NCI-H226 (cell line): ENCODE measurements at regions not wholly inside any gene's neighbourhood (a gene's known extent, or its start where the extent isn't known, plus 50 kb on each side); places are given as distances from the start of the nearest gene placed in this dataset.
"Not testable (repeated sequence)": the region's sequence is repeated elsewhere in the genome, so short reads cannot be mapped to it uniquely, and the experiment has no call there.

Source experiments
- DNase-seq: peaks from one replicate; pipeline ENCODE4 v3.0.0-alpha.2; 2015

DNA sequence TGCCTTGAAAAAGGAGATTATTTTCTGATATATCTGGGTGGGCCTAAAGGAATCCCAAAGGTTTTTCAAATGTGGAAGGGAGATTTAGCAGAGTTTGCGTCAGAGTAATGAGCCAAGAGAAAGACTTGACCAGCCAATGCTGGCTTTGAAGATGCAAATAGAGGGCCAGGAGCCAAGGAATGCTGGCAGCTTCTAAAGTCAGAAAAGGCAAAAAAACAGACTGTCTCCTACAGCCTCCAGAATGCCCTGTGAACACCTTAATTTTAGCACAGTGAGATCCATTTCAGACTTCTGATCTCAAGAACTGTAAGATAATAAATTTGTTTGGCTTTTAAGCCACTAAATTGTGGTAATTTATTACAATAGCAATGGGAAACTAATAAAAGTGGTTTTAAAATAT lies 122.6 kb upstream of the FREM1 start:
- no peak for DNase-seq

- no peak for DNase-seq
Measured at GRCh38 chr9:15021146-15021545, 110.9 kb upstream of the FREM1 start.

DNA sequence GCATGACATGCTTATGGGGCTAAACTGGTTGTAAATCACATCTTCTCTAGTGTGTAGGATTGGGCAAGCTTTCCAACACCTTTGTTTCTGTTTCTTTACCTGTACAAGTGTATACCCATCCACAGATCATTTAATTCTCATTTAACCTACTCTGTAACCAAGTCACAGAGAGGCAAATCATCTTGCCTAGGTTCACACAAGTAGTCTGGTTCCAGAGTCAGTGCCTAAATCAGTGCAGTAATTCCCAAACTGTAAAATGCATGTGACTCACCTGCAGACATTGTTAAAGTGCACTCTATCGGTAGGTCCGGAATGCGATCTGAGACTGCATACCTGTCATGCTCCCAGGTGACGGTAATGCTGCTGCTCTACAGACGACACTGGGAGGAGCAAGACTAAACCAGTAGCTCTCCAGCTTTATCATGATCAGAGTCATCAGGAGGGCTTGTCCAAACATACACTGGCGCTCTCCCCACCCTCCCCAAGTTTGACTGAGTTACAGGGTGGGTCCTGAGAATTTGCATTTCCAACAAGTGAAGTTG lies 107.9 kb upstream of the FREM1 start:
- DNase-seq: no peak

- DNase-seq: no peak
Measured at GRCh38 chr9:15010581-15010980, 100.4 kb upstream of the FREM1 start.

DNA sequence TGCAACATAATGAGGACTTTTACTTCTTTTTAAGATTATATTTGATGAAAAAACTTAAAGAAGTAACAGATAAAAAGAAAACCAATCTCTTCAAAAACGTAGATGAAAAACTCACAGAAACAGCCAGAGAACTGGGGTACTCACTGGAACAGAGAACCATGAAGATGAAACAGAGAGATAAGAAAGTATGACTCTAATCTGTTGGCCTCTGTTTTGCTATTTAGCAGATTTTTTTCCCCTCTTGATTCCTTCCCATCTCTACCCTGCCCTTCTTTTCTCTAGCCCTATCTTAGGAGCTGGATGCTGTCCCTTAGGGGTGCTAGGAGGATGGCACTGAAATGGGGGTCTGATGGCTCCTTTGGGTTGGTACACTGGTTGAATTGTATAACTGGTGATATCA lies 97.5 kb upstream of the FREM1 start:
- no peak for DNase-seq

GRCh38 chr9:14994738-14995137 lies 84.5 kb upstream of the FREM1 start:
- no peak for DNase-seq

DNA sequence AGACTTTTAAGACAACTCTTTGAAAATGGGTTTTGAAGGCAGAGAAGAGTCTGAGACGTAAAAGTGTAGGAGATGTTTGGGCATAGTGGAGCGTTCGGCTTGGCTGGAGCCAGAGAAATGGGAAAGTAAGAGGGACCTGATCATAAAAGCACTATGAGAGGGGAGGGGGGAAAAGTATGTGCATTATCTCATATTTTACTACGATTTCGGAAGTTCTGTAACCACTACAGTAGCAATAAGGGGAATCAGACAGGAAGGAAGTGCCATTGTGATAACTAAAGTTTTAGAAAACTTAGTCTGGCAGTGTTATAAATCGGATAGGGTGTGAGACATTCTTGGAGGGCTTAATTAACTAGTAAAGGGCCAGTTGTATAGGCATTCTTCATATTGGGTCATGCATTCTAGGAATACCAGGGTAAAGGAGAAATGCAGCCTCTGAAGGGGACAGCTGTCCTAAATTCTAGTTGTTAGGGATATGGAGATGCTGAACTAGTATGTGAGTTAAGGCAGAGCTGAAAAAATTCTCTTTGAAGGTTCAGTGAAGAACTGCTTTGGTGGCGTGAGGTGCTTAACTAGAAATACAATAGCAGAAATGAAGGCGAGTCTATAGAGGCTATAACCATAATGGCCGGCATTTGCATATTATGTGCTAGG lies 83.8 kb upstream of the FREM1 start:
- DNase-seq: no peak

- DNase-seq: peak; percentile 12
Measured at GRCh38 chr9:14993061-14993800, 83.0 kb upstream of the FREM1 start.

DNA sequence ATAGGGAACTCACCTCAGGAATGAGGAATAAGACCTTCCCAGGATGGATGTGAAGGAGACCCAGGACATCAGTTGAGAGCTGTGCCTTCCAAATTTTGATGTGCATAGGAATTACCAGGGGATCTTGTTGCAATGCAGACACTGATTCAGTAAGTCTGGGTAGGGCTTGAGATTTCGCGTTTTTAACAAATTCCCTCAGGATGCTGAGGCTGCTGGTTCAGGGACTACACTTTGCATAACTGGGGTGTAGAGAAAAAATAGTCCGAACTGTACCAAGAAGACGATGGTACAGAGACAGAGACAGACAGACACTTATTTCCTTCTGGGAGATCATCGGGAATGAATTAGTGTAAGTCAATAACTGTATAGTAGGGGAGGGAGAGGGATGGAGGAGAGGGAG lies 82.3 kb upstream of the FREM1 start:
- no peak for DNase-seq

DNA sequence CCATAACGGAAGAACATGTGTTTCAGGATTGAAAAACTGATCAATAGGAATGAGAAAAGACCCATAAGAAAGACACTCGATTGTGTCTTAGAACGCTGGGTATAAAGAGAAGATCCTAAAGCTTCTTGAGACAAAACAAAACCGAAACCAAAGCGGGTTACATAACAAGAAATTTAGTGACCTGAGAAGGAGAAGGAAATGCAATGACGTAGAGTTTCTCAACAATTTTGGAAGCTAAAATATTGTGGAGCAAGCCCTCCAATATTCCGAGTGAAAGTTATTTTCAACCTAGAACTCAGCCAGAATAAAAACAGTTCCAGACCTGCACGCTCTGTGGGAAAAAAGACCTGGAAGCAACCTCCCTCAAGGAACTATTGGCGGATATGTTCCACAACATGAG lies 81.9 kb upstream of the FREM1 start:
- no peak for DNase-seq

DNA sequence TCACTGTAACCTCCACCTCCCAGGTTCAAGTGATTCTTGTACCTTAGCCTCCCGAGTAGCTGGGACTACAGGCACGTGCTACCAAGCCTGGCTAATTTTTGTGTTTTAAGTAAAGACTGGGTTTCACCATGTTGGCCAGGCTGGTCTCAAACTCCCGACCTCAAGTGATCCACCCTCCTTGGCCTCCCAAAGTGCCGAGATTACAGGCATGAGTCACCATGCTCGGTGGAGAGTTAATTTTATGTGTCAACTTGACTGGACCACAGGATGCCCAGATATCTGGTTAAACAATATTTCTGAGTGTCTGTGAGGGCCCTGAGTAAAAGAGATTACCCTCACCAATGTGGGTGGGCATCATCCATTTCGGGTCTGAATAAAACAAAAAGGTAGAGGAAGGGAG lies 80.4 kb upstream of the FREM1 start:
- not testable (repeated sequence) for DNase-seq

DNA sequence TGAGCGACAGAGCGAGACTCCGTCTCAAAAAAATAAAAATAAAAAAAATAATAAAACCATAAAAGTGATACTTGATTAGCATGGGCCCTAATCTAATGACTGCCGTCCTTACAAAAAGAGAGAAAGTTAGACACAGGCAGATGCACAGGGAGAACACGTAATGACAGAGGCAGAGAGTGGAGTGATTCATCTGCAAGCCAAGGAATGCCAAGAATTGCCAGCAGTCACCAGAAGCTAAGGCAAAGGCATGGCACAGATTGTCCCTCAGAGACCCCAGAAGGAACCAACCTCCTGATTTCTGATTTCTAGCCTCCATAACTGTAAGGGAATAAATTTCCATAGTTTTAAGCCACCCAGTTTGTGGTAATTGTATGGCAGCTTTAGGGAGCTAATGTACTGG lies 79.6 kb upstream of the FREM1 start:
- no peak for DNase-seq

GRCh38 chr9:14989336-14989735 lies 79.1 kb upstream of the FREM1 start:
- DNase-seq: not testable (repeated sequence)

- DNase-seq: no peak
Measured at GRCh38 chr9:14987858-14988257, 77.6 kb upstream of the FREM1 start.

GRCh38 chr9:14985419-14985818 lies 75.2 kb upstream of the FREM1 start:
- DNase-seq: no peak

- DNase-seq: no peak
Measured at GRCh38 chr9:14983599-14983998, 73.4 kb upstream of the FREM1 start.

DNA sequence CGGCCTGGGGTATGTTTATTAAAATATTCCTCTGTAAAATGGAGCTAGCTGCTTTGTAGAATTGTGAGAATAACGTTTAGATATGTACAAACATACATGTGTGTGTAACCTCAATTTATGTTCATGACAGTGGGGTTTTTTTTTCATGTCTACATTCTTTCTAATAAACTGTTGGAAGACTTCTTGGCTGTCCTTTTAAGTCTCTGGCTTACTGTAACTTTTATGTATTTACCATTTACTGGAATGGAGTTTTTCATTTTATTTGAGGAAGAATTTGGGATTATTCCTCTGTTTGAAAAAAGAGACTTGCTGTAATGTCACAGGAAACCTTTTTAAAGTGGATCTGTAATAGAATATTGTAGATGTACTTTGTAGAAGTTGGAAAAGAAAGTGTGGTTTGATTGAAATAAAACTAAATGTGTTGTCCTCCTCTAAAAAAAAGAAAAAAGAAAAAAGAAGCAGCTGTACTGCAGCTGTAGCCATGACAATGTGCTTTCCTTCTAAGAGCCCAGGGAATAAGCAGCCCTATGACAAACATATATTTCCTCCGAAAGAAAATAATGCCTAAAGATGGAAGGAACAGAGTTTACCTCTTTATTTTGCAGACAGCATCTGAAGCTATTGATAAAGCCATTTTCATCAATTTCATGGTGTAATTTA lies 71.2 kb upstream of the FREM1 start:
- DNase-seq: no peak

DNA sequence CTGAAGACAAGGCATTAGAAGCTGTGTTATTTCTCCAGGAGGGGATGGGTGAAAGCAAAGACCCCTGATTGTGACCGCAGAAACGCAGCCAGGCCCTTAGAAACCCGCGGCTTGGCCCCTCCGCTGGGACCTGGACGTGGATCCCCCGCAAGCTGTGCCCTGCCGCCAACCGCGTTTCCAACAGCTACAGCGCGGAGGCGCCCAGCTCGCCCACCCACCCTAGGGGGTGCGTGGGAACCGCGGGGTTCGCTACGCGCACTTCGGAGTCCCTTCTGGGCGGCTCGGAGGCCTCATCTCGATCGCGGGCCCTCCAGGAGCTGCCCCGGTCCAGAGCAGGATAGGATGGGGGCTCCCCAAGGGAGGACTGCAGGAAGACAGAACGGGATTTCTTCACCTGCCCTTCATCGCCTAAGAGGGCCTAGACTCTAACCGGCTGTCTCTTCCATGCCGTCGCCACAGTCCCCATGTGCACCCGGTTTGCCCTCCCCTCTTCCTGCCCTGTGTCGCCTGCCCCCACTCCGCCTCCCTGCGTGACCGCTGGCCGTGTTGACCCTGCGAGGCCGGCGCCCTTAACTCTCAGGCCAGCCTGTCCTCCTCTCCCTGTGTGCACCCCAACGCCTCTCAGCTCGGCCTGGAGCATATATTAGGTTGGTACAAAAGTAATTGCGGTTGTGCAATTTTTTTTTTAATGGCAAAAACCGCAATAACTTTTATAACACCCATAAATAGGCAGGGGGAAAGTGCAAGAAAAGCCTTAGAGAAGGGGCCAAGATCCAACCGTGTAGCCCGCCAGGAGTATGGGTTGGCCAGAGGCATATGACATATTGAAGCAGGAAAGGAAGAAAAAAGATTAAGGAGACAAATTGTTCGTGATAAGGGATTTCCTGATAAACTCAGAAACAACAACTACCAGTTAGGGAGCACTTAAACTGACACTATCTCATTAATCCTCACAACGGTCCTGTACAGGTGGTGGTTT lies 68.1 kb upstream of the FREM1 start:
- no peak for DNase-seq

- DNase-seq: no peak
Measured at GRCh38 chr9:14967450-14968321, 57.5 kb upstream of the FREM1 start.

- no peak for DNase-seq
Measured at GRCh38 chr9:14962193-14962882, 52.1 kb upstream of the FREM1 start.
